ENCODE measurements at regions not wholly inside any gene's neighbourhood (a gene's known extent, or its start where the extent isn't known, plus 50 kb on each side); places are given as distances from the start of the nearest gene placed in this dataset.

GRCh38 chr6:132011582-132011981 is 60.4 kb upstream of the CCN2 start:
- no peak overlapping the region for H3K4me3 ChIP-seq (ENCODE audit: control insufficient read depth, low read depth, low read length)
- DNase-seq (ENCODE audit: low read depth), result no peak
- TF ChIP-seq, protein P1, sequence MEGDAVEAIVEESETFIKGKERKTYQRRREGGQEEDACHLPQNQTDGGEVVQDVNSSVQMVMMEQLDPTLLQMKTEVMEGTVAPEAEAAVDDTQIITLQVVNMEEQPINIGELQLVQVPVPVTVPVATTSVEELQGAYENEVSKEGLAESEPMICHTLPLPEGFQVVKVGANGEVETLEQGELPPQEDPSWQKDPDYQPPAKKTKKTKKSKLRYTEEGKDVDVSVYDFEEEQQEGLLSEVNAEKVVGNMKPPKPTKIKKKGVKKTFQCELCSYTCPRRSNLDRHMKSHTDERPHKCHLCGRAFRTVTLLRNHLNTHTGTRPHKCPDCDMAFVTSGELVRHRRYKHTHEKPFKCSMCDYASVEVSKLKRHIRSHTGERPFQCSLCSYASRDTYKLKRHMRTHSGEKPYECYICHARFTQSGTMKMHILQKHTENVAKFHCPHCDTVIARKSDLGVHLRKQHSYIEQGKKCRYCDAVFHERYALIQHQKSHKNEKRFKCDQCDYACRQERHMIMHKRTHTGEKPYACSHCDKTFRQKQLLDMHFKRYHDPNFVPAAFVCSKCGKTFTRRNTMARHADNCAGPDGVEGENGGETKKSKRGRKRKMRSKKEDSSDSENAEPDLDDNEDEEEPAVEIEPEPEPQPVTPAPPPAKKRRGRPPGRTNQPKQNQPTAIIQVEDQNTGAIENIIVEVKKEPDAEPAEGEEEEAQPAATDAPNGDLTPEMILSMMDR (IDR thresholded peaks at IDR 0.05; ENCODE audit: control insufficient read depth, insufficient read depth, low read depth, low read length, missing control alignments), result no peak

DNA sequence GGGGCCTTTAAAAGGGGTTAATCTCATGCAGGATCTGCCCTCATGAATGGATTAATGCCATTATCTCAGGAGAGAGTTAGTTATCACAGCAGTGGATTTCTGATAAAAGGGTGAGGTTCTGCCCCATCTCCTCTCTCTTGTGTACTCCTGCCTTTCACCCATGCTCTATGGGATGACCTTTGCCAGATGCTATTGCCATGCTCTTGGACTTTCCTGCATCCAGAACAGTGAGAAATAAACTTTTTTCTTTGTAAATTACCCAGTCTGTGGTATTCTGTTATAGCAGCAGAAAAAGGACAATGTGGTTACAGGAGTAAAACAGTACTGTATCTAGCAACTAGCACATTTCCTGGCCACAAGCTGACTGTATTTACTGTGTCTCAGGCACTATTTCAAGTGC is 58.0 kb upstream of the CCN2 start:
- TF ChIP-seq, protein P1 (IDR thresholded peaks at IDR 0.05; ENCODE audit: control insufficient read depth, insufficient read depth, low read depth, low read length, missing control alignments), result no peak
- DNase-seq (ENCODE audit: low read depth), result no peak
- no peak overlapping the region for H3K4me3 ChIP-seq (ENCODE audit: control insufficient read depth, low read depth, low read length)

GRCh38 chr6:132007474-132008190 is 56.5 kb upstream of the CCN2 start:
- TF ChIP-seq, protein P1 (IDR thresholded peaks at IDR 0.05; ENCODE audit: control insufficient read depth, insufficient read depth, low read depth, low read length, missing control alignments), result no peak
- no peak overlapping the region for H3K4me3 ChIP-seq (ENCODE audit: control insufficient read depth, low read depth, low read length)
- DNase-seq (ENCODE audit: low read depth), result no peak

- no peak overlapping the region for H3K4me3 ChIP-seq (ENCODE audit: control insufficient read depth, low read depth, low read length)
- no peak for DNase-seq (ENCODE audit: low read depth)
- TF ChIP-seq, protein P1 (IDR thresholded peaks at IDR 0.05; ENCODE audit: control insufficient read depth, insufficient read depth, low read depth, low read length, missing control alignments), result no peak
Observed at GRCh38 chr6:132005178-132005577, 54.0 kb upstream of the CCN2 start.

DNA sequence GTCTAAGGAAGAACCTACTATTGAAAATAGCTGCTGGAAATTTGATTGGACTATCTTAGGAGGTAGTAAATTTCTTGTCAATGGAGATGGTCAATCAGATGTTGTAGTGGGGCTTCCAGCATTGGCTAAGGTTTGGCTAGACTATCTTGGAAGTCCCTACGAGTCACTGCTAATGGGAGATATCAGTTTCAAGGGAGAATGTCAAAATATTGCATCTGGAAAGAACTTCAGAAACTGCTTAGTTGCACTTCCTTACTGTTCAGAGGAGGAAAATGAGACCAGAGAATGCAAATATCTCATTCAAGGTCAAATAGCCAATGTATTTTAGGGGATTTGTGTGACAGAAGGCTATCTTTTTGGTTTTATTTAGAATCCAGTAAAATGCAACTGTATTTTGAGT is 53.5 kb upstream of the CCN2 start:
- TF ChIP-seq, protein P1 (IDR thresholded peaks at IDR 0.05; ENCODE audit: control insufficient read depth, insufficient read depth, low read depth, low read length, missing control alignments), result no peak
- H3K4me3 ChIP-seq (ENCODE audit: control insufficient read depth, low read depth, low read length), result no peak overlapping the region
- no peak for DNase-seq (ENCODE audit: low read depth)

- TF ChIP-seq, protein P1 (IDR thresholded peaks at IDR 0.05; ENCODE audit: control insufficient read depth, insufficient read depth, low read depth, low read length, missing control alignments), result no peak
- DNase-seq (ENCODE audit: low read depth), result no peak
- H3K4me3 ChIP-seq (ENCODE audit: control insufficient read depth, low read depth, low read length), result no peak overlapping the region
Observed at GRCh38 chr6:132003516-132004178, 52.5 kb upstream of the CCN2 start.

Measured in AG09309 (cell line).